ENCODE measurements at regions not wholly inside any gene's neighbourhood (a gene's known extent, or its start where the extent isn't known, plus 50 kb on each side); places are given as distances from the start of the nearest gene placed in this dataset.

- DNase-seq (ENCODE audit: low read depth in 2 of 2) = no peak
These were observed 59.2 kb upstream of the MTPN start for GRCh38 chr7:136036336-136036735.

- DNase-seq (ENCODE audit: low read depth in 2 of 2) = no peak
These were observed 57.0 kb upstream of the MTPN start for GRCh38 chr7:136034132-136034531.

- DNase-seq (ENCODE audit: low read depth in 2 of 2) = no peak
These were observed 56.4 kb upstream of the MTPN start for GRCh38 chr7:136033413-136034031.

GRCh38 chr7:136030867-136031318 lies 53.7 kb upstream of the MTPN start:
- no peak for DNase-seq (ENCODE audit: low read depth in 2 of 2)

GRCh38 chr7:136030330-136030729 lies 53.2 kb upstream of the MTPN start:
- no peak for DNase-seq (ENCODE audit: low read depth in 2 of 2)

GRCh38 chr7:136027160-136027559 lies 50.0 kb upstream of the MTPN start:
- no peak for DNase-seq (ENCODE audit: low read depth in 2 of 2)
